ENCODE measurements at regions not wholly inside any gene's neighbourhood (a gene's known extent, or its start where the extent isn't known, plus 50 kb on each side); places are given as distances from the start of the nearest gene placed in this dataset.

DNA sequence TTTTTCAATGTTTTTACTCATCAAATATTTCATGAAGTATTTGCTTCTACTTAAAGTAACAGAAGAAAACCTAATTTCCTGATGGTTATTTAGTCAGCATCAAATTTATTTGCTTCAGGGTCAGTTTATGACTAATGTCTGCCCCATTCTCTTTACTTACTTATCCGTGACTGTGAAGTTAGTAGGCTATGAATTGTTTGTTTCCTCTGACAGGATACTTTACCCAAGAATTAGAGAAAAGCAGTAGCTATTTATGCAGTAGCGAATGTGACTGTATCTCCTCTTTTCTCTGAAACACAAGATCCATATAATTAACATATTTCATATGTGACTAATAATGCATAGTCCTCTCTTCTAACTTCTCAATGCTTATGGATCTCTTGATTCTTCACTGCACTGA lies 329.9 kb upstream of the ROBO1 start:
- DNase-seq (ENCODE audit: low spot score in 2 of 2), result no peak
- WGBS, 2 donors, result 63 to 83% methylated on average over 2 of the region's 2 CpGs
- intact Hi-C loops (cut with DNase I; ENCODE audit: low total_unique reads), result no loop called here
- H3K4me3 ChIP-seq (ENCODE audit: low read depth, poor library complexity, severe bottlenecking), result no peak overlapping the region
- no peak for TF ChIP-seq POLR2A (IDR thresholded peaks at IDR 0.05)
- TF ChIP-seq, protein P1, sequence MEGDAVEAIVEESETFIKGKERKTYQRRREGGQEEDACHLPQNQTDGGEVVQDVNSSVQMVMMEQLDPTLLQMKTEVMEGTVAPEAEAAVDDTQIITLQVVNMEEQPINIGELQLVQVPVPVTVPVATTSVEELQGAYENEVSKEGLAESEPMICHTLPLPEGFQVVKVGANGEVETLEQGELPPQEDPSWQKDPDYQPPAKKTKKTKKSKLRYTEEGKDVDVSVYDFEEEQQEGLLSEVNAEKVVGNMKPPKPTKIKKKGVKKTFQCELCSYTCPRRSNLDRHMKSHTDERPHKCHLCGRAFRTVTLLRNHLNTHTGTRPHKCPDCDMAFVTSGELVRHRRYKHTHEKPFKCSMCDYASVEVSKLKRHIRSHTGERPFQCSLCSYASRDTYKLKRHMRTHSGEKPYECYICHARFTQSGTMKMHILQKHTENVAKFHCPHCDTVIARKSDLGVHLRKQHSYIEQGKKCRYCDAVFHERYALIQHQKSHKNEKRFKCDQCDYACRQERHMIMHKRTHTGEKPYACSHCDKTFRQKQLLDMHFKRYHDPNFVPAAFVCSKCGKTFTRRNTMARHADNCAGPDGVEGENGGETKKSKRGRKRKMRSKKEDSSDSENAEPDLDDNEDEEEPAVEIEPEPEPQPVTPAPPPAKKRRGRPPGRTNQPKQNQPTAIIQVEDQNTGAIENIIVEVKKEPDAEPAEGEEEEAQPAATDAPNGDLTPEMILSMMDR (IDR thresholded peaks at IDR 0.05), result no peak

DNA sequence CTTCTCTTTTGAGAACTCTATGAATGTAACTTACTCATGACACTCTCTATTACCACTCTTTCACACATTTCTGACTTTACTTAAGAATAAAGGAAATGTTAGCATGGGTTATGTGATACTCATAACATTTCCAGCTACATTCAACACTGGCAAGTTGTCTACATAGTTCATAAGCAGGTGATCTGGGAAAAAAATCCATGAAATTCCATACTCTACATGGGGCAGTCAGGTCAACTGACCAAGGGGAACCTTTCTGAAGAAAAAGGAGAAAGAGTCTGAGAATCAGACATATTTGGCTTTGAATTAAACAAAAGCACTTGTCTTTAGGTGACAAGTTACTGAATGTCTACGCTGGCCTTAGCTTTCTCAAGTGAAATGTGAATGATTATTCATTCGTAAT lies 329.1 kb upstream of the ROBO1 start:
- DNase-seq (ENCODE audit: low spot score in 2 of 2), result no peak
- intact Hi-C loops (cut with DNase I; ENCODE audit: low total_unique reads), result no loop called here
- TF ChIP-seq, protein P1 (IDR thresholded peaks at IDR 0.05), result no peak
- no peak for TF ChIP-seq POLR2A (IDR thresholded peaks at IDR 0.05)

DNA sequence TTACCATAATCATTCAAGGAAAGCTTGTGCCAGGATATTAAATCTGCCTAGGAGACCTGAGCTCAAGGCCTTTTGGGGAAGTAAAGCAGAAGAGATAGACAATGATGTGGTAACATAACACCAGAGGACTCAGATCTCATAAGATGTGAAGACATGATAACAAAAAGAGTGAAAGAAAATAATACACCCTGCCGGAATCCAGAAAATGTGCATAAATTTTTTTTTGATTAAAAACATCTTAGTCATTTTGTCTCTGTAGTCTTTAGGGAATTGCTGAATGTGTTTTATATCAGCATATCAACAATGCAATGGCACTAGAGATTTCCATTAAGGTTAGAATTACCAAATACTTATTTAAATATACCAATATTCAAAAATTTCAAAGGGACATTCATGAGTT lies 326.8 kb upstream of the ROBO1 start:
- 29 to 44% methylated on average over 1 of the region's 1 CpG for WGBS, 2 donors
- H3K4me3 ChIP-seq (ENCODE audit: low read depth, poor library complexity, severe bottlenecking), result no peak overlapping the region
- intact Hi-C loops (cut with DNase I; ENCODE audit: low total_unique reads), result no loop called here
- DNase-seq (ENCODE audit: low spot score in 2 of 2), result no peak
- TF ChIP-seq, protein P1 (IDR thresholded peaks at IDR 0.05), result no peak
- TF ChIP-seq POLR2A (IDR thresholded peaks at IDR 0.05), result no peak

More for the DNA sequence above, 329.1 kb upstream of the ROBO1 start:
- WGBS, 2 donors, result 84 to 92% methylated on average over 2 of the region's 2 CpGs
- H3K4me3 ChIP-seq (ENCODE audit: low read depth, poor library complexity, severe bottlenecking), result no peak overlapping the region

DNA sequence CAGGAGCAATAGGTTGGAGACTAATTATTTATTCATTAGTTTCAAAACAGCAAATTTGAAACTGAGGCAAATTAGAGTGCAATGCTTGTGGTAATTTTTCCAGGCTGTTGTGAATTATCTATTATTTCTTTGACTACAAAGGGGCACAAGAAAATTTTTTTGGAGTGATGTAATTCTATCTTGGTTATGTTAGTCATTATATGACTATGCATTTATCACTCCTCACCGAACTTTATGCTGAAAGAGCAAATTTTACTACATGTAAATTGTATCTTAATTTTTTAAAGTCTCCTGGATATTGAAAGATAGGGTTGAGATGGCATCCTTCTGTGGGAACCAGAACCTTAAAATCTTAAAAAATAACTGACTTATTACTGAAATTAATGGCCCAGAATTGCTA lies 320.0 kb upstream of the ROBO1 start:
- intact Hi-C loops (cut with DNase I; ENCODE audit: low total_unique reads), result no loop called here
- TF ChIP-seq POLR2A (IDR thresholded peaks at IDR 0.05), result no peak
- TF ChIP-seq, protein P1 (IDR thresholded peaks at IDR 0.05), result no peak
- WGBS, 2 donors, result 25 to 38% methylated on average over 1 of the region's 1 CpG
- no peak for DNase-seq (ENCODE audit: low spot score in 2 of 2)
- no peak overlapping the region for H3K4me3 ChIP-seq (ENCODE audit: low read depth, poor library complexity, severe bottlenecking)

DNA sequence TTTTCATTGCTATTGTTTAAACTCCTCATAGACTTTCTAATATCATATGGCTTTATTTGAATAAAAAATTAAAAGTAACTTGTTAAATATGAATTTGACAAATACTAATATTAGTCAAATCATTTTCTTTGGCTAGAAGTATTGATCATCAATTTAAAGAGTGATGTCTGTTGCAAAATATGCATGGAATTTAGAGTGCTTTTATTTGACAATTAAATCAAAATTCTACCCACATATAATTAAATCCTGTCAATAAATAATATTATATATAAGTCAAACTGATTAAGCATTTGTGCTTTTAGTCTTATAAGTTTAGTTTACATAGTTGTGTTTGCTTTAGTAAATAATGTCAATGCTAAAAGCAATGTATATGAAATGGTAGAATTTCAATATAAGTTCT lies 318.6 kb upstream of the ROBO1 start:
- H3K4me3 ChIP-seq (ENCODE audit: low read depth, poor library complexity, severe bottlenecking), result no peak overlapping the region
- intact Hi-C loops (cut with DNase I; ENCODE audit: low total_unique reads), result no loop called here
- no peak for DNase-seq (ENCODE audit: low spot score in 2 of 2)
- TF ChIP-seq POLR2A (IDR thresholded peaks at IDR 0.05), result no peak
- TF ChIP-seq, protein P1 (IDR thresholded peaks at IDR 0.05), result no peak

DNA sequence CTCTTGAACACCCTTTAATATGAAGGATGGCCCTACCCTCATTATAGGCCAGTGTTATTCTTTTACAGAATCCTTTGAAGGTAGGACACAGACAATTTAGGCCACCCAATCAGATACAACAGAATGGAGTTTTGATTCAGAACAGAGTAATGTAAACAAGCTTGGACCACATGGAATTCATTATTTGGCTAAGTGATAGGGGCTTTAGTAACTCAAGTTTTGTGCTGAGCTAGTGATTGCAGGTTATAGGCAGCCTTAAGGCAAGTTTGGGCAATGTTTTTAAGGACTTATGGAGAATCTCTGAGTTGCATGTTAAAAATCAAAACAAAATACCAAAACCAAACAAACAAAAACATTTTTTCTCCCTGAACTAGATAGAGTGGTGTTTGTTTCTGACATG lies 312.1 kb upstream of the ROBO1 start:
- intact Hi-C loops (cut with DNase I; ENCODE audit: low total_unique reads), result no loop called here
- no peak for TF ChIP-seq POLR2A (IDR thresholded peaks at IDR 0.05)
- TF ChIP-seq, protein P1 (IDR thresholded peaks at IDR 0.05), result no peak
- no peak for DNase-seq (ENCODE audit: low spot score in 2 of 2)
- no peak overlapping the region for H3K4me3 ChIP-seq (ENCODE audit: low read depth, poor library complexity, severe bottlenecking)
